GM19351 (cell line): ENCODE measurements at regions not wholly inside any gene's neighbourhood (a gene's known extent, or its start where the extent isn't known, plus 50 kb on each side); places are given as distances from the start of the nearest gene placed in this dataset.

Source experiments
- ATAC-seq: cut with Tn5 transposase; IDR thresholded peaks from one replicate; pipeline ENCODE4 v1.9.1; 2021; ENCODE audit warnings: mild to moderate bottlenecking, moderate library complexity; ENCODE audit not compliant: unreplicated experiment

DNA sequence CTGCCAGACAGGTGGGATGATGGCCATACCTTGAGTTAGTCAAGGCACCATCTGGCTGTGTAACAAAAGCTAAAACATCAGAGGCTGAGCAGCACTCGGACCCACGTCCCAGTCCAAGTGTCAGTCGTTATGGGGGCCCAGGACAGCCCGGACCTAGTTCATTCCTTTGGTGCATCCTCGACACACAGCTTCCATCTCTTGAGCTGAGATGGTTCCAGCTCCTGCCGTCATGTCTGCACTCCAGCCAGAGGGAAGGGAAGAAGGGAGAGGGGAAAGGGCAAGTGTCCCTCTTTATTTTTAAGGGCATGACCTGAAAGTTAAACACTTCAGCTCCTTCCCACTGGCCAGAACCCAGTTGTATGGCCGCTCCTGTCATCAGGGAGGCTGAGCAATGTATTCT is 218.0 kb downstream of the SEC14L1 start:
- ATAC-seq = no peak

DNA sequence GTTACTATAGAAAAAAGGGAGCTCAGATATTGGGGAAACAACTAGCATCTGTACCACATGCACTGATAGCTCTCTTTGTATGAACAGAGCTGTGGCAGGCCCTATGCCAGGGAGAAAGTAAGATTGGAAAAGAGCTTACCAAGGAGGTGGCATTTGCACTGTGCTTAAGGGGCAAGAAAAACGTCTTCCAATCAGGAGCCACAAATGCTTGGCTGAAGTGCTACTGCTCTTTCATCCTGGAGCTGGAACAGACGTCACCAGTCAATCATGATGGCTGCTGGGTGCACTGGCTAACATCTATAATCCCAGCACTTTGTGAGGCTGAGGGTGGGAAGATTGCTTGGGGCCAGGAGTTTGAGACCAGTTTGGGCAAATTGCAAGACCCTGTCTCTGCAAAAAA is 218.5 kb downstream of the SEC14L1 start:
- ATAC-seq = no peak

DNA sequence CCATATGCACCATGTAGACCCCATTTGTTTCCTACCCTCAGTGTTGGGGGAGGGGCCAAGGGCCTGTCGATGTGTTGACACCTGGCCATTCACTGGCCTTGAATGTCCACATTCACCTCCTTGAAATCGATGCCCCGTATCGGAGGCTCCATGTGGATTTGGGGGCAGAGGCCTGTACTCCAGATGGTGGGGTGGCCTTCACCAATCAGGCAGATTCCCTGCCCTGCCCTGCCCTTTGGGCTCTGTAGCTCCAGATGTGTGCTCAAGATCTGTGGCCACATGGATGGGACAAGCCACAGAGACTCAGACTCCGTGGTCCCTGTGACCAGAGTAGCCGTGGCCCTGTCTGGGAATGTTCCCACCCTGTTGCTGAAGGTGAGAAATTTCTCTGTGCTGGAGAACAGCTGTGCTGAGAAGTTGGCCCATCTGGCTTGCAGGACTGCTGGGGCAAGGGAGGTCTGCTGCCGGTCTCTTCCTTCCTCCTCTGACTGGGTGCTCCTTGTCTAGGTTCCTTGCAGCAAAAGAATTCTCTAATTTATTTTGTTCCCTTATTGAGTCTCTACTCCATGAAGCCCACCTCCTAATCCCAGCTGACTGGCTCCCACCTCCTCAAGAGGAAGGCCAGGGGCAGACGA is 221.3 kb downstream of the SEC14L1 start:
- no peak for ATAC-seq

DNA sequence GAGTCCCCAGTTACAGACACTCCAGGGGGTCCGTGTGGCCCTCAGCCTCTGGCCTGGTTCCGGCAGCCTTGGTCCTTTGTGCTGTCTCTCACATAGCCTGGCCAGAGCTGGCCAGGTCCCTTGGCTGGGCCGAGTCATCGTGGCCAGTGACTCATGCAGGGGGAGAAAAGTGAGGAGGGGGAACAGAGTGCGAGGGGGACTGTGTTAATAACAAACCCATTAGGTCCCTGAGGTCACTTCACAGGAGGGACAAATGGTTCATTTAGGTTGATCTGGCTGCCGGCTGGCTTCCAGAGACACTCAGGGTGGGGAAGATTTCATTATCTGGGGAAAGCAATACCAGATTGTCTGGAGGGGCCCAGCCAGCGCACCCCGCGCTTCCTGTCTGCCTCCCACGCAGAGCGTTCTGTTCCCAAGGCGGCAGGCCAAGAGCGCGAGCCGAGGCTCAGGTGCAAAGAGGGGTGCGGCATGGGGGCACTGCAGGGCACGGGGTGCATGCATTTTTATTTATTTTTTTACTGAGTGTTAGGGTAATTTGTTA is 223.1 kb downstream of the SEC14L1 start:
- no peak for ATAC-seq

DNA sequence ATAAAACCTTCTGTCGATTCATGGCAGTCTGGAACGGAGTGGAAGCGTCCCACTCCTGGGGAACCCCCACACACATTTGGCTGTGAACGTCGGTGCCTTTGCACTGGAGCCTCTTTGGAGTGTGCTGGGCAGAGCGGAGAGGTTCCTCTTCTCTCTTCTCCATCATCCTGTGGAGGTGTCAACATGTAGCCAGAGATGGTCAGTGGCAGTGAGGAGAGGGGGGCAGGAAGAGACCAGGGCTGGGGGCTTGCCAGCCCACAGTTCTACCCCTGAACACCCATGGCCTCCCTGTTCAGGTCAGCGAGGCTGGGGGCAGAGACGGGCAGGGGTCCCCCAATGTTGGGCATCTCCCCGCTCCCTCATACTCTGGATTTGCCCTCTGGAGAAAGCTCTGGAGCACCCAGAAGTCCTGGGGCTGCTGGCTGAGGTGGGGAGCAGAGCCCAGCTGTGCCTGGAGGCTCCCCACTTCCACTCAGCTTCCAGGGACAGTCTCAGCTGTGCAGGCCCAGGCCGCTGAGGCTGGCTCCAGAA is 223.7 kb downstream of the SEC14L1 start:
- ATAC-seq = no peak

DNA sequence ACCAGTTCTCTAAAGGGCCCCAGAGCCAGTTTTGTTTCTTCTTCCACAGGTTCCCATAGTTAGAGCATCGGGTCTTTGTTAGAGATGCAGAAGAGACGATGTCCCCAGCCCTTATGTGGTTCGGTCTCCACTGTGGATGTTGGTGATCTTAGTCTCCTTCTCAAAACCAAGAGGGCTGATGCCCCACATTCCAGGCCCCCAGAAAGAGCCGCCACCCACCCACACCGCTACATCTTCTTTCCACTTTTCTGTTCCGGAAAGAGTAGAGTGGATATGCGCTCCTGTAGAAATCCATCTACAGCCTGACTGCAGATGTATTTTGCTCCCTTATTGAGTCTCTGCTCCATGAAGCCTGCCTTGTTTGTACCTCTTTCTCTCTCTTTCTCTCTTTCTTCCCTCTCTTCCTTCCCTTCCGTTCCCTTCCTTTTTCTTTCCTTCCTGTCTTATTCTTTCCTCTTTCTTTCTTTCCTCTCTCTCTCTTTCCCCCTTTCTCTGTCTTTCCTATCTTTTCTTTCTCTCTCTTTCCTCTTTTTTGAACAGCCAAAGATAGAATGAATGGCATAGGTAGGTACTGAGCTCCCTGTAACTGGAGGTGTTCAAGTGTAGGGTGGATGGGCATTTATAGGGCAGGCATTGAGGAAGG is 224.3 kb downstream of the SEC14L1 start:
- no peak for ATAC-seq

DNA sequence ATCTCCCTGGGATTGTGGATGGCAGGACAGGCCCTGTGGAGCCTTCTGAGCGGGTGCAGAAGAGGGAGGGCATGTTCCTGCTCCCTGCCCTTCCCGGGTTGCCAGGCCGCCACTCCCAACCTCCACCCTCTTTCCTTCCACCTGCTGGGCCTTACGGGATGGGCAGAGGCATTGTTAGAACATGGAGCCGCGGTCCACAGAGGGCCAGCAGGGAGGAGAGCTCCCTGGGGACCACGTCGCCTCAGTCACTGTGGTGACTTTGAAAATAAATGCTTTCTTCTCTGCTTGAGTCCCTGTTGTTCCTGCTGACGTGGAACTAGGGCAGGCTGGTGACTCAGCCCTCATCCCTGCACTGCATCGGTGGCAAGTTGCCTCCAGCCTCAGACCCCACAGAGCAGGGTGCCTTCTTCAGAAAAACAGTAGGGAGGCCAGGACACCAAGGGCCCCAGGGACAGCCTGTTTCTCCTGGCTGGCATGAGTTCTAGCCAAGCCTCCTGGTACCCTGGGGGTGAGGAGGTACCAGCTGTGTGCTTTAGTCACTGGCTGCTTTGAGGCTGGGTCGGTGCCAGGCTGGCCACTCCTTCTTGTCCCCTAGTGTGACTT is 224.9 kb downstream of the SEC14L1 start:
- ATAC-seq = no peak

DNA sequence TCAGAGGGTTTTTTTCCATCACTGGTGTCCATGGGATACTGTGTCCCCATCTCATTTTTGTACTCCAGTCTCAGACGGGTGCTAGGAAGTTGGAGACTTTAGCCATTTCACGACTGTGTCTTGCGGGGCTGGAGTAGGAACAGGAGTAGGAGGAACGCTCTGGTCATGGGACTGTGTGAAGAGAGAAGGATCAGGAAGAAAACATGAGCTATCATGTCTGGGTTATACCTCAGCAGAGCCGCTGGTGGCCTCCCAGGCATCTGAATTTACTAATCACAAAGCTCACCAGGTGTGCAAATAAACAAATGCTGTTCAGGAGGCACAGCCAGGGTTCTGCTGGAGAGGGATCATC is 225.4 kb downstream of the SEC14L1 start:
- no peak for ATAC-seq

DNA sequence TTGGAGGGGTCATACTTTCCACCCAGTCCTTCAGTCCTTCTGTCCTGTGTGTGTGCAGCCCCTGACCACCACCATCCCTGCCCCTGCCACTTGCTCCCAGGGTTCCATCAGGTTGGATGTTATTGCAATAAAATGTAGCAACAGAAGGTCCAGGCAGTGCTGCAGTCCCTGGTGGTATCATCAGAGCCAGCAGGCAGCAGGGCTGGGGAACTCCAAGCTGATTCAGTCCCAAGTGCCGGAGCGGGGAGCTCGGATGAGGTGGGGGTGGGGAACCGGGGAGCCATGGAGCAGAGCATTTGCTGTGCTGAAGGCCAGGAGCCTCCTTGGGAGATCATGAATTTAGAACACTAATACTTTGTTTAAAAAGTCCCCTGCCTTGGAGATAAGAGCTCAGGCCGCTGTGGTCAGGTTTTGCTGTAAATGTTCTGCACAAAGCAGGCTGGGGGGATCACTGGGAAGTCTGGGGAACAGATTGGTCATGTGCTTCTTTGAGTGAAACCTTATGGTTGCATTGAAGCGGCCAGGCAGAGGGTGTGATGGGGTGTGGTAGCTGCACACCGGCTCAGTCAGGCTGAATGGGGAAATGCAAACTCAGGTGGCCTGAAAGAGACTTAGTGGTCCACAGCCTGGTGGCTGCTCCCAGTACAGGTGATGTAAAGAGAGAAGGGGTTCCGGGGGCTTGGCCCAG is 225.9 kb downstream of the SEC14L1 start:
- ATAC-seq = no peak

DNA sequence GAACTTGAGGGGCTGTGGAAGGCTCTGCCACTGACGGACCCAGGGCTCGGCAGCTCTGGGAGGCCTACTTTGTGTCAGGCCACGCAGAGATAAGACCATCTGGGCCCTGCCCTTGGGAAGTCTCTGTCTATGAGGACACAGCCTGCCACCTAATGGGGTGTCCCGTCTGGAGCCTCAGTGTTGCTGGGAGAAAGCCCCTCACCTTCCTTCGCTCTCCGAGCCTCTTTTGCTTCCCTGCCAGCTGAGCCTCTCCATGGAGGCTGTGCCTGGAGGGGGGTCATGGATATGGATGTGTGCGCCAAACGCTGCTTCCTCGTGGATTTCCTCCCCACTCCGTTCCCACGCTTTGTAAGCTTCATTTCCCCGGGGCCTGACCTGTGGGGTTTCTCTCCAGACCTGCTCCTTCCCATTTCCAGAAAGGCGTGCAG is 228.8 kb downstream of the SEC14L1 start:
- ATAC-seq = no peak

DNA sequence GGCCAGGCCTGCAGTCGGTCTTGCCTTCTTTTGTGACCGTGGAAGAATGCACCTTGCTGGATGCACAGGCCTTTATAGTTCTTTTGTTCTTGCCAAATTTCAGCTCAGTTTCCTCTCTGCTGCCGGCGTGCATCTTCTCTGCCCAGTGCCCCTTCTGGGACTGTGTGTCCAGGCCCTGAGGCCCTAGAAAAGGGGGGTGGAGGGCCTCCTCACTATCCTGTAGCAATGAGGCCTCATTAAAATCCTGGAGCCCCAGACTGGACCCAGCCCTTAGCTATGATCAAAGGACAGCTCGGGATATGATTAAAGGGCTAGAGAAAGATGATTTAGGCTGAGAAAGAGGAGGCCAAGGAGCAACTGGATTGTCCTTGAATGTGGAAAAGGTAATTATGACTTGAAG is 229.8 kb downstream of the SEC14L1 start:
- ATAC-seq = no peak

DNA sequence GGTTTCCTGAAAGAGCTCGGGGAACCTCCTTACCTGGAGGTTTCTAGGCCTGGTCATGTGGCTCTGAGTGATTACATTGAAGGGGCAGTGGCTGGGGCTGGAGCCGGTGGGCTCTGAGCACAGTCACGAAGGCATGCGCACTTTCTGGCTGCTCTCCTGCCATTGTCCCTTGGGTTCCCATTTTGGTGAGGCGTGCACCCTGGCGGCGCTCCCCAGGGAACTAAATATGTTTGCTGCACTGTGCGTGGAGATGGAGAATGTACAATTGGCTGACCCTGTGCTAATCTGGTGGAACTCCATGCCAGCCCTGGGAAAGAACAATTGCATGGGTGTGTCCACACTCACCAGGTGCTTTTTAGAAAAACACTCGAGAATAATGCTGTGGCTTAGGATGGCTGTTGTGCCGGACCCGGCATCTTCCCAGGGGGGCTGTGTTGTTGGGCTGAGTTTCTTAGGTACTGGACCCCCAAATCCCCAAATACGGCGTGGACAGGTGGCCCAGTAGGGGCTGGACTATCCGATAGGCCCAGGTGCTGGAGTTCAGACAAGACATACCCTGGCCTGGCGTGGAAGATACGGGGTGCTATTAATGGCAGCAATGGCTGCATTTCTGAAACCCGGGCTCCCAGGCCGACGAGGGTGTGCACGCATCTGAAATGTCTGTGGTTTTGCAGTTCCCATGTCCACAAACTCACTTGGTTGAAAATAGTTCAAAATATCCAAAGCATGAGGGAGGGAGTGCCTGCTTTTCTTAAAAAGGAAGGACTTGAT is 230.5 kb downstream of the SEC14L1 start:
- no peak for ATAC-seq

DNA sequence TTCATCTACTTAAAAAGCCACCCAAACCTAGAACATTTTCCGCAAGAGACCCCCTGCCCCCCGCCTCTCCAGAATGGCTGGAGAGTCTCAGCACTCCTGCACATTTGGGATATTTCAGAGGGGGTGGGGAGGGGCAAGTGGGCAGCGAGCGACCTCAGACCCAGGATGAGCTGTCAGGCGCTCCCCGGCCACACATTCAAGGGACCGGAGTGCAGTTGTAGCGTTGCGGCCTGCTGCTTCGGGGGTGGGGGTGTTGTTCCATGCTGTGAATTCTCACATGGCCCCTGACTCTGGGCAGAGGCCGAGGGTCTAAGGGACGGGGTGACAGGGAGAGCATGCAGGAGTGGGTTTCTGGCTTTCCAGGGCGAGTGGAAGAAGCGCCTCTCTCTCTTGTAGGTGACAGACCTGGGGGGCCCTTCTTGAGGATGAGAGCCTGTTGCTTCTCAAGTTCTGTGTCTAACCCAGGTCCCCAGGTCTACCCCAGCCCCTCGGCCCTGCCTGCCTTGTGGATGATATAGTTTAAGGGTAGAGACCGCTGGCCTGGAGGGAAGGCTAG is 231.2 kb downstream of the SEC14L1 start:
- ATAC-seq = no peak

DNA sequence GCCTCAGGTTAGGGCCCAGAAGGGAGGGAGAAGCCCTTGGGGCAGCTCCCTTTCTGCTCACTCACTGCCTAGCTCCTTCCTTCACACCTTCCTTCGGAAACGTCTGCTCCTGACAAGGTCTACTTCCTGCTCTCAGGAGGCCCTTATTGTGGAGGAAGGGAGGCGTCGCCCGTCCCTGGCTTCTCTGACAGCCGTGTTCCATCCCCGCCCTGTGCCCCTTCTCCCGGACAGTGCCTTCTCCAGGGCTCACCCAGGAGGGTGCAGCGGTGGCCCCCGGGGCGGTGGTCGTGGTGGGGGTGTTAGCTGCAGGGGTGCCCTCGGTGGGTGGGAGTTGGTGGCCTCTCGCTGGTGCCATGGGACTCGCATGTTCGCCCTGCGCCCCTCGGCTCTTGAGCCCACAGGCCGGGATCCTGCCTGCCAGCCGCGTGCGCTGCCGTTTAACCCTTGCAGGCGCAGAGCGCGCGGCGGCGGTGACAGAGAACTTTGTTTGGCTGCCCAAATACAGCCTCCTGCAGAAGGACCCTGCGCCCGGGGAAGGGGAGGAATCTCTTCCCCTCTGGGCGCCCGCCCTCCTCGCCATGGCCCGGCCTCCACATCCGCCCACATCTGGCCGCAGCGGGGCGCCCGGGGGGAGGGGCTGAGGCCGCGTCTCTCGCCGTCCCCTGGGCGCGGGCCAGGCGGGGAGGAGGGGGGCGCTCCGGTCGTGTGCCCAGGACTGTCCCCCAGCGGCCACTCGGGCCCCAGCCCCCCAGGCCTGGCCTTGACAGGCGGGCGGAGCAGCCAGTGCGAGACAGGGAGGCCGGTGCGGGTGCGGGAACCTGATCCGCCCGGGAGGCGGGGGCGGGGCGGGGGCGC is 231.9 kb downstream of the SEC14L1 start:
- no peak for ATAC-seq

DNA sequence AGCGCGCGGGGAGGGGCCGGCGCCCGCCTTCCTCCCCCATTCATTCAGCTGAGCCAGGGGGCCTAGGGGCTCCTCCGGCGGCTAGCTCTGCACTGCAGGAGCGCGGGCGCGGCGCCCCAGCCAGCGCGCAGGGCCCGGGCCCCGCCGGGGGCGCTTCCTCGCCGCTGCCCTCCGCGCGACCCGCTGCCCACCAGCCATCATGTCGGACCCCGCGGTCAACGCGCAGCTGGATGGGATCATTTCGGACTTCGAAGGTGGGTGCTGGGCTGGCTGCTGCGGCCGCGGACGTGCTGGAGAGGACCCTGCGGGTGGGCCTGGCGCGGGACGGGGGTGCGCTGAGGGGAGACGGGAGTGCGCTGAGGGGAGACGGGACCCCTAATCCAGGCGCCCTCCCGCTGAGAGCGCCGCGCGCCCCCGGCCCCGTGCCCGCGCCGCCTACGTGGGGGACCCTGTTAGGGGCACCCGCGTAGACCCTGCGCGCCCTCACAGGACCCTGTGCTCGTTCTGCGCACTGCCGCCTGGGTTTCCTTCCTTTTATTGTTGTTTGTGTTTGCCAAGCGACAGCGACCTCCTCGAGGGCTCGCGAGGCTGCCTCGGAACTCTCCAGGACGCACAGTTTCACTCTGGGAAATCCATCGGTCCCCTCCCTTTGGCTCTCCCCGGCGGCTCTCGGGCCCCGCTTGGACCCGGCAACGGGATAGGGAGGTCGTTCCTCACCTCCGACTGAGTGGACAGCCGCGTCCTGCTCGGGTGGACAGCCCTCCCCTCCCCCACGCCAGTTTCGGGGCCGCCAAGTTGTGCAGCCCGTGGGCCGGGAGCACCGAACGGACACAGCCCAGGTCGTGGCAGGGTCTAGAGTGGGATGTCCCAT is 232.8 kb downstream of the SEC14L1 start:
- ATAC-seq = no peak

DNA sequence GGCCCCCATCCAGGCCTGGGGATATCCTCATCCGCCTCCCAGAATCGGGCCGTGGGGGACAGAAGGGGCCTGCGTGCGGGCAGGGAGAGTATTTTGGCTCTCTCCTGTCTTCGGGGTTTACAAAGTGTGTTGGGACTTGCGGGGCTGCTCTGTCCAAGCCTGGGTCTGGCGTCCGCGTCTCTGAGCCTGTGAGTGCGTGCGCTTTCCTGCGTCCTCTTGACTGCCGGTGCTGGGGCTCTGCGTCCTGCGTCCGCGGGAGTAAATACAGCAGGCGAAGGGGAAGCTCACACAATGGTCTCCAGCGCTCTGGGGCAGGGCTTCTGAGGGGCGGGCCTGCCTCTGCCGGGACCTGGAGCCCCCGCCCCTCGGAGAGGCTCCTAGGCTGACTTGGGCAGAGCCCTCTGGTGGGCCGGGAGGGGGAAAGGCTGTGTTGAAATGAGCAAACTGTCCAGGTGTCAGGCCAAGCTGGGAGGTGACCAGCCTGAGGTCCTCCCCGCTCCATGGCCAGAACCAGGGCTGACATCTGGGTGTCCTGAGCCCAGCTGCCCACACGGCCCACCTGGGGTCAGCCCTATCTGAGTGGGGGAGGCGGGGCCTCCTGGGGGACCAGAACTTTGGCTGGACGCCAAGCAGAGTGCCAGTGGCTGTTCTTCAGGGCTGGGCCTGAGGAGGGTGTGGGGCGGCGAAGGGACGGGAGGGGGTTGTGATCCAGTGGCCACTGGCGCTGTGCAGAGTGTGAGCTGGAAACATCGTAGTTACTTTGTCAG is 233.6 kb downstream of the SEC14L1 start:
- ATAC-seq = no peak

DNA sequence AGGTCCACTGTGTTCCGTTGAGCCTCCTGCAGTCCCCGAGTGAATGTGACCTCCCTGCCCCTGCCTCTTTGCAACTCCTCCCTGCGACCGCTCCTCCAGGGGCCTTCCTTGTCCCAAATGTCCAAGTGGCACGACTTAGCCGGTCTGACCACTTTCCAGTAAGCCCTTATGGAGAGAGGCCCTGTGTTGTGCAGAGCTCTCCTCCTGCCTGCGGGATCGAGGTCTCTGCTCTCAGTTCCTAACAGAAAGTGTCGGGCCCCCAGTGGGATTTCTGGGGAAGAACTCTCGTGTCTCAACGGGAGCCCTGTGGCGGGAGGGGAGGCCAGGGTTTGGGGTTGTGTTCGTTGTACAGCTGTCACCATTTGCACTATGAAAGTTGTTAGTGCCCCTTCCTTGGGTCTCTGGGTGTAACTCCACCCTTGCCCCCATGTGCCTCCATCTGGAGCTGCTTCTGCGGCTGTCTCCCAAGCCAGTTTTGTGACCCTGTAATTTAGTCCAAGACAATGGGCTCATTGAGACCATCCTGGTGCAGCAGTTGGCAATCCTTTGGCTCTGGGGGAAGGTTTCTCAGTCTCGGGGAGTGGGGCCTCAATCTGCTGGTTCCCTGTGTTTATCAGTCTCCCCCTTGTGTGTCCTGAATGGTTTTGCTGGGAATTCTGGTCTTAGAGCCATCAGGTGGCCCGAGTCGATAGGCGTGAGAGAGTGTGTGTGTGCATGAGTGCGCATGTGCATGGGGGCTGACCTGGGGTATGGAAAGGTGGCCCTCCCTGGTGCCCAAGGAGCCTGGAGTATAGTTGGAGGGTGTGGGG is 234.5 kb downstream of the SEC14L1 start:
- no peak for ATAC-seq
